Cardiac muscle cell (in vitro differentiated cells and primary cell): ENCODE measurements at regions not wholly inside any gene's neighbourhood (a gene's known extent, or its start where the extent isn't known, plus 50 kb on each side); places are given as distances from the start of the nearest gene placed in this dataset.

Source experiments
- DNase-seq, 2 donors: peaks; one replicate each; pipeline versions ENCODE4 v3.0.0 to v3.0.0-alpha.2; 2010 to 2017; ENCODE audit warnings: low read depth in 1 of 2, low spot score in 1 of 2
- H3K27ac ChIP-seq: fragments of 200-600 bp; sonication (generic); 2 replicates; pipeline ENCODE4 v1.5.1; 2016
- H3K27me3 ChIP-seq: fragments of 200-600 bp; sonication (generic); 2 replicates; pipeline ENCODE4 v1.6.0; 2016; ENCODE audit warnings: control low read depth
- H3K36me3 ChIP-seq: fragments of 200-600 bp; sonication (generic); 2 replicates; pipeline ENCODE4 v1.5.1; 2016; ENCODE audit warnings: control low read depth
- H3K4me1 ChIP-seq: fragments of 200-600 bp; sonication (generic); 2 replicates; pipeline ENCODE4 v1.8.1; 2017; ENCODE audit warnings: low read depth, mild to moderate bottlenecking, mixed run types
- H3K4me3 ChIP-seq: fragments of 200-600 bp; sonication (generic); 2 replicates; pipeline ENCODE4 v1.5.1; 2016; ENCODE audit warnings: mild to moderate bottlenecking
- H3K9me3 ChIP-seq: fragments of 200-600 bp; sonication (generic); 2 replicates; pipeline ENCODE4 v1.5.1; 2017; ENCODE audit warnings: low read depth, mild to moderate bottlenecking, control low read depth
- CTCF ChIP-seq: IDR thresholded peaks from 2 replicates; pipeline ENCODE4 v1.5.1; 2012; ENCODE audit warnings: low read depth, mild to moderate bottlenecking, low read length

GRCh38 chr1:222084048-222084447 is 342.2 kb upstream of the DUSP10 start:
- H3K36me3 ChIP-seq = no peaks in the 10 kb centered on the region
- no peak for DNase-seq
- H3K27me3 ChIP-seq = no peaks in the 10 kb centered on the region
- no peaks in the 10 kb centered on the region for H3K4me1 ChIP-seq
- H3K27ac ChIP-seq = no peak overlapping the region
- TF ChIP-seq CTCF = no peak
- no peaks in the 10 kb centered on the region for H3K9me3 ChIP-seq
- H3K4me3 ChIP-seq = no peak overlapping the region

- Histone ChIP-seq H3K4me1 (no peaks in the 10 kb centered on the region), H3K27ac (no peak overlapping the region), H3K36me3 (no peaks in the 10 kb centered on the region), H3K27me3 (no peaks in the 10 kb centered on the region), H3K4me3 (no peak overlapping the region), H3K9me3 (no peaks in the 10 kb centered on the region)
- TF ChIP-seq CTCF = no peak
- DNase-seq = no peak
These were observed 340.0 kb upstream of the DUSP10 start for GRCh38 chr1:222081859-222082258.

GRCh38 chr1:222079566-222079965 is 337.7 kb upstream of the DUSP10 start:
- Histone ChIP-seq H3K27me3 (no peaks in the 10 kb centered on the region), H3K27ac (no peak overlapping the region), H3K4me3 (no peak overlapping the region), H3K9me3 (no peaks in the 10 kb centered on the region), H3K4me1 (no peaks in the 10 kb centered on the region), H3K36me3 (no peaks in the 10 kb centered on the region)
- no peak for TF ChIP-seq CTCF
- DNase-seq = no peak

GRCh38 chr1:222077206-222077605 is 335.3 kb upstream of the DUSP10 start:
- no peak overlapping the region for H3K4me3 ChIP-seq
- TF ChIP-seq CTCF = no peak

GRCh38 chr1:222074317-222074716 is 332.4 kb upstream of the DUSP10 start:
- DNase-seq = no peak
- Histone ChIP-seq H3K27ac (no peak overlapping the region), H3K4me3 (no peak overlapping the region), H3K27me3 (no peaks in the 10 kb centered on the region), H3K4me1 (no peaks in the 10 kb centered on the region), H3K36me3 (no peaks in the 10 kb centered on the region), H3K9me3 (no peaks in the 10 kb centered on the region)
- no peak for TF ChIP-seq CTCF

More at GRCh38 chr1:222077206-222077605, 335.3 kb upstream of the DUSP10 start:
- no peaks in the 10 kb centered on the region for H3K27me3 ChIP-seq
- no peak for DNase-seq
- H3K4me1 ChIP-seq = no peaks in the 10 kb centered on the region
- no peak overlapping the region for H3K27ac ChIP-seq
- no peaks in the 10 kb centered on the region for H3K9me3 ChIP-seq
- no peaks in the 10 kb centered on the region for H3K36me3 ChIP-seq
